ENCODE measurements at regions not wholly inside any gene's neighbourhood (a gene's known extent, or its start where the extent isn't known, plus 50 kb on each side); places are given as distances from the start of the nearest gene placed in this dataset.

DNA sequence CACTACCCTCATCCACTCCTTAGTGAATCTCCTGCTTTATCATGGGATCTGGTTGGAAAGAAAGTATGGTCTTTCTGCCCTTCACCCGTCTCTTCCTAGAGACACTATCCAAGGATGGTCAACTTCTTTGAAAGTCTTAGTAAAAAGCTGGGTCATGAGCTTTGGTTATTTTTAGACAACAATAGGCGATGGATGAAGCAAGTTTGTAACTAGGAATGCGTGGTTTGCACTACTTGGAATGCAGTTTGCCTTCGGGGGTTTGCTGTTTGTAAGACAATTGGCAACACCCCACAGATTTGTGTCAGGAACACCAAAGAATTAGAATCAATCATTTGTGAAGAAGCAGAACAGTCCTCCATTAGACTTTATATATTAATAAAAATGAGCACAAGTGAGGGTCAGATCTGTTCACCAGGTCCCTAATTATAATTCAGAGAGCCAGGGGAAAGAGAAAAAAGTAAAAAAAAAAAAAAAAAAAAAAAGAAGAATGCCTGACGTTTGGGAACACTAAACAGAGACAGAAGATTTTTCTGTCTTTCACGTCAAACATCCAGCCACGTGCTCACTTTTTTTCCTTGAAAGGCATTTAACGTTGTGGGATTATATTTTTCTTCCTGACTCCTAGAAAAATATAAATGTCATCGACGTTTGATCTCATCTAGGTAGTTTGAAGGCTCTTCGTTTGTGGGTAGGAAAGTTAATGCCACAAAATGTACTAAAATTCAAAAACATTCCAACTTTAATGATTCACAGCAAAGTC is 60.7 kb upstream of the BTG3 start:
- H3K9me3 ChIP-seq (ENCODE audit: control insufficient read depth, low read length), result no peaks in the 10 kb centered on the region
- no peak overlapping the region for H3K4me2 ChIP-seq (ENCODE audit: low read length, poor library complexity, severe bottlenecking)
- 47% methylated on average over 1 of the region's 11 CpGs for WGBS
- no peak overlapping the region for H3K4ac ChIP-seq (ENCODE audit: low read depth in 1 of 2, low read length in 2 of 2)
- no peak overlapping the region for H3K14ac ChIP-seq (ENCODE audit: low read length in 2 of 2)
- peak overlapping the region; percentile 53 for H3K9ac ChIP-seq (ENCODE audit: low read length)
- H2BK12ac ChIP-seq (ENCODE audit: low read length in 2 of 2), result no peak overlapping the region
- no peaks in the 10 kb centered on the region for H3K79me1 ChIP-seq (replicated peaks; ENCODE audit: low read length, poor library complexity, severe bottlenecking)
- DNase-seq, result no peak
- H3K4me3 ChIP-seq (ENCODE audit: insufficient read depth in 1 of 2, low read depth in 1 of 2, low read length in 2 of 2), result peak overlapping the region in 1 of 2 experiments; percentile 14
- no peak overlapping the region for H2AFZ ChIP-seq (ENCODE audit: low read depth, low read length)
- no peak overlapping the region for H2AK5ac ChIP-seq (ENCODE audit: low read length, severe bottlenecking)
- H3K4me1 ChIP-seq (ENCODE audit: control insufficient read depth, insufficient read depth, low read depth, low read length), result no peaks in the 10 kb centered on the region
- no peak overlapping the region for H3K23ac ChIP-seq (ENCODE audit: low read length in 2 of 2)
- no peak overlapping the region for H4K8ac ChIP-seq (ENCODE audit: low read length)
- H3K18ac ChIP-seq (ENCODE audit: low read depth in 1 of 2, low read length in 2 of 2), result no peak overlapping the region
- H3K27ac ChIP-seq (ENCODE audit: low read length, poor library complexity, severe bottlenecking), result no peak overlapping the region
- no peak overlapping the region for H2BK15ac ChIP-seq (ENCODE audit: low read depth, poor library complexity, severe bottlenecking)
- peaks cover 2 to 3% of the 10 kb centered on the region in 2 experiments for H3K27me3 ChIP-seq (ENCODE audit: control insufficient read depth in 1 of 2, insufficient read depth in 1 of 2, low read length in 2 of 2)
- no peak overlapping the region for H2BK5ac ChIP-seq (ENCODE audit: low read depth, low read length, poor library complexity, severe bottlenecking)
- no peak overlapping the region for H2BK120ac ChIP-seq (ENCODE audit: low read depth, low read length)
- no peak overlapping the region for H4K91ac ChIP-seq (ENCODE audit: low read length)
- H3K36me3 ChIP-seq (ENCODE audit: control insufficient read depth in 1 of 2, insufficient read depth in 2 of 2, low read depth in 1 of 2, low read length in 2 of 2), result no peaks in the 10 kb centered on the region

DNA sequence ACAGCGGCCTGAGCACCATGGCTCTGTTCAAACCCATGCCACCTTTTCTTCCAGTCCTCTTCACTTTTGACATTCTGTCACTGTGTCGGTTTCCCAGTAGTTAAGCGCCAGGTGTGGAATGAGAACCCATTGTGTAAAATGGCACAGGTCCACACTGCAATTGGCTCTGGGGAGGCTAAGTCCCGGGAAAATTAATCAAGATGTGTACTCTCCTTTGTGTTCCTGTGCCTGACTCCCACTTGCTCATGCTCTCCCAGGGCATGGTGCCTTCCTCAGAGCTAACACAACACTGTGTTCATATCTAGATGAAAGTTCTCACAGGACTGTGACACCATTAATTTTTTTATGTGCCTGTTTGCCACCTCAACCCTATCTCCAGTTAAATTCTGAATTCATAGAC is 59.0 kb upstream of the BTG3 start:
- H2BK5ac ChIP-seq (ENCODE audit: low read depth, low read length, poor library complexity, severe bottlenecking), result no peak overlapping the region
- H3K27ac ChIP-seq (ENCODE audit: low read length, poor library complexity, severe bottlenecking), result no peak overlapping the region
- no peak overlapping the region for H4K91ac ChIP-seq (ENCODE audit: low read length)
- H3K79me1 ChIP-seq (replicated peaks; ENCODE audit: low read length, poor library complexity, severe bottlenecking), result no peaks in the 10 kb centered on the region
- H2AK5ac ChIP-seq (ENCODE audit: low read length, severe bottlenecking), result no peak overlapping the region
- H4K8ac ChIP-seq (ENCODE audit: low read length), result no peak overlapping the region
- no peak overlapping the region for H3K14ac ChIP-seq (ENCODE audit: low read length in 2 of 2)
- H2BK15ac ChIP-seq (ENCODE audit: low read depth, poor library complexity, severe bottlenecking), result no peak overlapping the region
- no peaks in the 10 kb centered on the region for H3K4me1 ChIP-seq (ENCODE audit: control insufficient read depth, insufficient read depth, low read depth, low read length)
- no peaks in the 10 kb centered on the region for H3K9me3 ChIP-seq (ENCODE audit: control insufficient read depth, low read length)
- no peak overlapping the region for H3K9ac ChIP-seq (ENCODE audit: low read length)
- no peak overlapping the region for H3K4ac ChIP-seq (ENCODE audit: low read depth in 1 of 2, low read length in 2 of 2)
- no peak overlapping the region for H2BK120ac ChIP-seq (ENCODE audit: low read depth, low read length)
- no peak overlapping the region for H3K4me3 ChIP-seq (ENCODE audit: insufficient read depth in 1 of 2, low read depth in 1 of 2, low read length in 2 of 2)
- DNase-seq, result no peak
- peaks cover 2 to 3% of the 10 kb centered on the region in 2 experiments for H3K27me3 ChIP-seq (ENCODE audit: control insufficient read depth in 1 of 2, insufficient read depth in 1 of 2, low read length in 2 of 2)
- H2AFZ ChIP-seq (ENCODE audit: low read depth, low read length), result no peak overlapping the region
- H3K23ac ChIP-seq (ENCODE audit: low read length in 2 of 2), result no peak overlapping the region
- no peak overlapping the region for H3K4me2 ChIP-seq (ENCODE audit: low read length, poor library complexity, severe bottlenecking)
- no peak overlapping the region for H3K18ac ChIP-seq (ENCODE audit: low read depth in 1 of 2, low read length in 2 of 2)
- H2BK12ac ChIP-seq (ENCODE audit: low read length in 2 of 2), result no peak overlapping the region
- 86% methylated on average over 4 of the region's 4 CpGs for WGBS
- H3K36me3 ChIP-seq (ENCODE audit: control insufficient read depth in 1 of 2, insufficient read depth in 2 of 2, low read depth in 1 of 2, low read length in 2 of 2), result no peaks in the 10 kb centered on the region

- no peaks in the 10 kb centered on the region for H3K9me3 ChIP-seq (ENCODE audit: control insufficient read depth, low read length)
- 83% methylated on average over 5 of the region's 5 CpGs for WGBS
Observed at GRCh38 chr21:17668479-17669140, 55.9 kb upstream of the BTG3 start.

DNA sequence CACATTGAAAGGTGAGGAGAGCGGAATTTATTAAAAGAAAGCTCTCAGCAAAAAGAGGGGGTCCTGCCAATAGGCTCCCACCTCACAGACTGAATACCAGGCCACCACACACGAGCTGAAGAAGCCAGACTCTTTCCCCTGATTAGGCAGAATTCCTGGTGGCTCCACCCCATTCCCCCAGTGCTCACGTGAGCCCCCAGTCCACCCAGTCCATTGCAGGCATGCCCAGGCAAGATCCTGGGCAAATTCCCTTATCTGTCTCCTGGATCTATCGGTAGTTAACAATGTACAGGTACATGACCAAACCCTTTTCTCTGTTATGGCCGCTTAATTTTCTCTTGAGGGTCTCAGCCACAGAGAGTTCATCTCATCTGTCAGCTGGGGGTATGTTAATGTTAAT is 54.6 kb upstream of the BTG3 start:
- Histone ChIP-seq H2AFZ (ENCODE audit: low read depth, low read length) (no peak overlapping the region), H2BK5ac (ENCODE audit: low read depth, low read length, poor library complexity, severe bottlenecking) (no peak overlapping the region), H2BK120ac (ENCODE audit: low read depth, low read length) (no peak overlapping the region), H3K79me1 (replicated peaks; ENCODE audit: low read length, poor library complexity, severe bottlenecking) (no peaks in the 10 kb centered on the region), H3K4me1 (ENCODE audit: control insufficient read depth, insufficient read depth, low read depth, low read length) (no peaks in the 10 kb centered on the region), H3K4me2 (ENCODE audit: low read length, poor library complexity, severe bottlenecking) (no peak overlapping the region), H2BK12ac (ENCODE audit: low read length in 2 of 2) (no peak overlapping the region), H3K4ac (ENCODE audit: low read depth in 1 of 2, low read length in 2 of 2) (no peak overlapping the region), H4K91ac (ENCODE audit: low read length) (no peak overlapping the region), H2BK15ac (ENCODE audit: low read depth, poor library complexity, severe bottlenecking) (no peak overlapping the region), H3K9ac (ENCODE audit: low read length) (no peak overlapping the region), H3K4me3 (ENCODE audit: insufficient read depth in 1 of 2, low read depth in 1 of 2, low read length in 2 of 2) (no peak overlapping the region), H3K27me3 (ENCODE audit: control insufficient read depth in 1 of 2, insufficient read depth in 1 of 2, low read length in 2 of 2) (peaks cover 0 to 10% of the 10 kb centered on the region in 2 experiments), H3K14ac (ENCODE audit: low read length in 2 of 2) (no peak overlapping the region), H3K27ac (ENCODE audit: low read length, poor library complexity, severe bottlenecking) (no peak overlapping the region), H2AK5ac (ENCODE audit: low read length, severe bottlenecking) (no peak overlapping the region), H3K23ac (ENCODE audit: low read length in 2 of 2) (no peak overlapping the region), H4K8ac (ENCODE audit: low read length) (no peak overlapping the region), H3K18ac (ENCODE audit: low read depth in 1 of 2, low read length in 2 of 2) (no peak overlapping the region), H3K36me3 (ENCODE audit: control insufficient read depth in 1 of 2, insufficient read depth in 2 of 2, low read depth in 1 of 2, low read length in 2 of 2) (no peaks in the 10 kb centered on the region), H3K9me3 (ENCODE audit: control insufficient read depth, low read length) (no peaks in the 10 kb centered on the region)
- WGBS, result 55% methylated on average over 4 of the region's 5 CpGs
- DNase-seq, result no peak

More at GRCh38 chr21:17668479-17669140, 55.9 kb upstream of the BTG3 start:
- no peak for DNase-seq
- Histone ChIP-seq H4K91ac (ENCODE audit: low read length) (no peak overlapping the region), H3K9ac (ENCODE audit: low read length) (no peak overlapping the region), H2BK12ac (ENCODE audit: low read length in 2 of 2) (no peak overlapping the region), H3K4me1 (ENCODE audit: control insufficient read depth, insufficient read depth, low read depth, low read length) (no peaks in the 10 kb centered on the region), H2AFZ (ENCODE audit: low read depth, low read length) (no peak overlapping the region), H3K4ac (ENCODE audit: low read depth in 1 of 2, low read length in 2 of 2) (no peak overlapping the region), H3K27me3 (ENCODE audit: control insufficient read depth in 1 of 2, insufficient read depth in 1 of 2, low read length in 2 of 2) (peaks cover 3 to 12% of the 10 kb centered on the region in 2 experiments), H3K4me2 (ENCODE audit: low read length, poor library complexity, severe bottlenecking) (no peak overlapping the region), H3K79me1 (replicated peaks; ENCODE audit: low read length, poor library complexity, severe bottlenecking) (no peaks in the 10 kb centered on the region), H3K18ac (ENCODE audit: low read depth in 1 of 2, low read length in 2 of 2) (no peak overlapping the region), H3K23ac (ENCODE audit: low read length in 2 of 2) (no peak overlapping the region), H3K4me3 (ENCODE audit: insufficient read depth in 1 of 2, low read depth in 1 of 2, low read length in 2 of 2) (no peak overlapping the region), H3K27ac (ENCODE audit: low read length, poor library complexity, severe bottlenecking) (no peak overlapping the region), H3K36me3 (ENCODE audit: control insufficient read depth in 1 of 2, insufficient read depth in 2 of 2, low read depth in 1 of 2, low read length in 2 of 2) (no peaks in the 10 kb centered on the region), H2AK5ac (ENCODE audit: low read length, severe bottlenecking) (no peak overlapping the region), H2BK120ac (ENCODE audit: low read depth, low read length) (no peak overlapping the region), H3K14ac (ENCODE audit: low read length in 2 of 2) (no peak overlapping the region), H2BK15ac (ENCODE audit: low read depth, poor library complexity, severe bottlenecking) (no peak overlapping the region), H4K8ac (ENCODE audit: low read length) (no peak overlapping the region), H2BK5ac (ENCODE audit: low read depth, low read length, poor library complexity, severe bottlenecking) (no peak overlapping the region)

Measured in mesenchymal stem cell (in vitro differentiated cells and primary cell).